DMS 273 (cell line): ENCODE measurements at regions not wholly inside any gene's neighbourhood (a gene's known extent, or its start where the extent isn't known, plus 50 kb on each side); places are given as distances from the start of the nearest gene placed in this dataset.
"Not testable (repeated sequence)": the region's sequence is repeated elsewhere in the genome, so short reads cannot be mapped to it uniquely, and the experiment has no call there.

Experiments used
- DNase-seq: peaks from one replicate; lab custom pipeline; 2025; ENCODE audit not compliant: unreplicated experiment; lab: John Stamatoyannopoulos, UW

DNA sequence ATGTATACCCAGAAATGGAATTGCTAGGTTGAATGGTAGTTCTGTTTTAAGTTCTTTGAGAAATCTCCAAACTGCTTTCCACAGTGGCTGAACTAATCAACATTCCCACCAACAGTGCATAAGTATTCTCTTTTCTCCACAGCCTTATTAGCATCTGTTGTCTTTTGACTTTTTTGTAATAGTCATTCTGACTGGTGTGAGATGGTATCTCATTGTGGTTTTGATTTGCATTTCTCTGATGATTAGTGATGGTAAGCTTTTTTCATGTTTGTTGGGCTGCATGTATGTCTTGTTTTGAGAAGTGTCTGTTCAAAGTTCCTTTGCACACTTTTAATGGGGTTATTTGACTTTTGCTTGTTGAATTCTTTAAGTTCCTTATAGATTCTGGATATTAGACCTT lies 52.4 kb upstream of the EHHADH start:
- DNase-seq, result not testable (repeated sequence)

DNA sequence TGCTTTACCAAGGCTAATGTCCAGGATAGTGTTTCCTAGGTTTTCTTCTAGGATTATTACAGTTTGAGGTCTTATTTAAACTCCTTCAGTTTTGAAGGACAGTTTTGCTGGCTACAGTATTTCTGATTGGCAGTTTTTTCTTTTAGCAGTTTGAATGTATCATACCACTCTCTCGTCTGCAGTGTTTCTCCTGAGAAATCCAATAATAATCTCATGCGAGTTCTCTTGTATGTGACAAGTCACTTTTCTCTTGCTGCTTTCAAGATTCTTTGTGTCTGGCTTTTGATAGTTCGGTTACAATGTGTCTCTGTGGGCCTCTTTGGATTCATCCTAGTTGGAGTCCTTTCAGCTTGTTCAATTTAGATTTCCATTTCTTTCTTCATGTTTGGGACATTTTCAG lies 53.0 kb upstream of the EHHADH start:
- no peak for DNase-seq

DNA sequence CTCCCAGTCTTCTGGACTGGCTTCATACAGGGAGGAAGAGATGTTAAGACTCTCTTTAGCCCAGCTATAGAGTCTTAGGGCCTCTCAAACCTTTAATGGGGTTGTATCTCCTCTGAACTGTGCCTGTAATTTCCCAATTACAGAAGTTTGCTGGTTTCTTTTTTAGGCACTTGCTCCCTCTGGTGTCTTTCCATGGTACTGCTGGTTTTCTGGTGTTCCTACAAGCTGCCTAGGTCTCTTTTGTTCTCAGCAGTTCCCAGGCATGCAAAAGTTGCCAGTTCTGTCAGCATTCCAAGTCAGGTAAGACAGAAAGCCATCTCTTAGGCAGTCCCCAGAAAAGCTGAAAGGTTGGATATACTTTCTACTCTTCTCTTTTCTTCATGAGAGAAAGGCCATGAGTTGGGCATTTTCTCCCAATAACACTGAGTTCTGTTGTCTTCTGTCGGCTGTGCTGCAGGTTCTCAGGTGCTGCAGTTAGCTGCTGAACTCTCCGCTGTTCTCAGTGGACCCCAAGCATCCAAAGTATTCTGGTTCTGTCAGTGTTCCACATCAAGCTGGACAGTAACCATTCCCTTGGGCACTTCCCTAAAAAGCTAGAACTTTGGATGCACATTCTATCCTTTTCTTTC lies 54.4 kb upstream of the EHHADH start:
- DNase-seq, result peak; percentile 84

DNA sequence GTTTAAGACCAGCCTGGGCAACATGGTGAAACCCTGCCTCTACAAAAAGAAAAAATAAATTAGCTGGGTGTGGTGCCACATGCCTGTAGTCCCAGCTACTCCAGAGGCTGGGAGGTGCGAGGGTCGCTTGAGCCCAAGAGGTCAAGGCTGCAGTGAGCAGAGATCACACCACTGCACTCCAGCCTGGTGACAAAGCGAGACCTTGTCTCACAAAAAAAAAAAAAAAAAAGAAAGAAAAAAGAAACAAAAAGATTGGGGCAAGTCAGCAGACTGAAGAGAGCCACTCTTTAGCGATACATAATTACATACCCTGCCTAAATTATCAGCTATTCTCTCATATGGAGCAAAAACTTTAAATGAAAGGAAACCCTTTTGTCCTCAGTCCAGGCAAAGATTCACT lies 53.6 kb upstream of the MAP3K13 start:
- no peak for DNase-seq

DNA sequence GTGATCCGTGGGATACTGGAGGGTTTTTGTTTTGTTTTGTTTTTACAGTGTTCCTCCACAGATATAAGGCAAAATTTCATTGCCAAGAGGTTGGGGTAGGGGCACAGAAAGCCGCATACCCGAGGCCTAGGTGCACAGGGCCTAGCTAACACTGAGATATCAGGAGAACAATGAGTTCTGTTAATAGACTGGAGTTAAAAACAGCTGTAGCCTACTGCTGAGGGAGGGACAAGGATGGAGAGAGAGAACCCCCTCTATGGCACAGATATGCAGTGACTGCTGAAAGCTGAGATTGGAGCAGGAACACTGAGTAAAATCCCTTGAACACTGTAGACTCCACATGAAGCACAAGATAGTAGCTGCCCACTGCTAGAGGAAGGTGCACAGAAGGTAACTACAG lies 53.1 kb upstream of the MAP3K13 start:
- no peak for DNase-seq

DNA sequence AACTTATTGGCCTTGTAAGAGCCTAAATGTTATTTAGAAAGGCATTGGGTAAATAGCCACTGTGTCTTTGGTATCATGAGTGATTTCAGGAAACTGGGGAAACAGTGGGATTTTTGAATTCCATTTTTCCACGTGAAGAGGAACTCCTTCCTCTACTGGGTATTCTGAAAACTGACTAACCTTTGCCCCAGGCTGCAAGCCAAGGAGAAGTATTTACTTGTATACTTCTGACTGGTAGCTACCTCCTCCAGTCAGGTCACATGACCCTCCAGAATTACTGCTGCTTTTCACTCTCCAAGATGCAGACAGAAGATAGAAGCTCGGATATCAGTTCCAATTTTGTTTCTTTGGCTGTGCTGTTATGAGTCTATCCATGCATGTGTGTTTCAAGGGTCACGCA lies 50.9 kb upstream of the MAP3K13 start:
- DNase-seq, result no peak
